ENCODE measurements at regions not wholly inside any gene's neighbourhood (a gene's known extent, or its start where the extent isn't known, plus 50 kb on each side); places are given as distances from the start of the nearest gene placed in this dataset.

DNA sequence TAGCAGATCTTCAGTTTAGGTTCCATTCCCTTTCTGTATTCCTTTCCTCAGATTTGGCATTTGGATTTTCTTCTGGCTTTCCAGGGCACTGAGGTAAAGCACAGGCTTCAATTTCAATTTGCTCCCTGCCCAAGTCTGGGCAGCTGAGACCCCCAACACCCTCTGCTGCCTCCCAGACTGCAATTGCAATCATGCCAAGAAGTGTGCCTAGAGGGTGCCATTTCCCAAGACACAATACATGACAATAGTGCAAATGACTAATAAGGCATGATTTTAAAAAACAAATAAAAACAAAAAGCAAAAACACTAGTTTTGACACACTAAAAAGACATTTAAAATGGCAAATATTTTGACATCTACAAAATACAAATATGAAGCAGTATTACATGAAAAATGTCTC, 364.8 kb downstream of the EPM2A start:
- TF ChIP-seq, protein P1, sequence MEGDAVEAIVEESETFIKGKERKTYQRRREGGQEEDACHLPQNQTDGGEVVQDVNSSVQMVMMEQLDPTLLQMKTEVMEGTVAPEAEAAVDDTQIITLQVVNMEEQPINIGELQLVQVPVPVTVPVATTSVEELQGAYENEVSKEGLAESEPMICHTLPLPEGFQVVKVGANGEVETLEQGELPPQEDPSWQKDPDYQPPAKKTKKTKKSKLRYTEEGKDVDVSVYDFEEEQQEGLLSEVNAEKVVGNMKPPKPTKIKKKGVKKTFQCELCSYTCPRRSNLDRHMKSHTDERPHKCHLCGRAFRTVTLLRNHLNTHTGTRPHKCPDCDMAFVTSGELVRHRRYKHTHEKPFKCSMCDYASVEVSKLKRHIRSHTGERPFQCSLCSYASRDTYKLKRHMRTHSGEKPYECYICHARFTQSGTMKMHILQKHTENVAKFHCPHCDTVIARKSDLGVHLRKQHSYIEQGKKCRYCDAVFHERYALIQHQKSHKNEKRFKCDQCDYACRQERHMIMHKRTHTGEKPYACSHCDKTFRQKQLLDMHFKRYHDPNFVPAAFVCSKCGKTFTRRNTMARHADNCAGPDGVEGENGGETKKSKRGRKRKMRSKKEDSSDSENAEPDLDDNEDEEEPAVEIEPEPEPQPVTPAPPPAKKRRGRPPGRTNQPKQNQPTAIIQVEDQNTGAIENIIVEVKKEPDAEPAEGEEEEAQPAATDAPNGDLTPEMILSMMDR (IDR thresholded peaks at IDR 0.05), result no peak
- TF ChIP-seq ZFX (IDR thresholded peaks at IDR 0.05; ENCODE audit: borderline replicate concordance), result no peak

Measured in 22Rv1 (cell line).